Suppressor macrophage treated with lipopolysaccharide for 1 hour (primary cell): ENCODE measurements at regions not wholly inside any gene's neighbourhood (a gene's known extent, or its start where the extent isn't known, plus 50 kb on each side); places are given as distances from the start of the nearest gene placed in this dataset.
"Not testable (repeated sequence)": the region's sequence is repeated elsewhere in the genome, so short reads cannot be mapped to it uniquely, and the experiment has no call there.

Source experiments
- DNase-seq, 3 donors: peaks; one replicate each; pipeline ENCODE4 v3.0.0-alpha.2; 2020 to 2022

GRCh38 chr20:25985597-25985996 lies 288.9 kb upstream of the ZNF337 start:
- DNase-seq, result no peak

GRCh38 chr20:25984933-25985332 lies 288.3 kb upstream of the ZNF337 start:
- peak; percentile 19 to 56 (median 23) for DNase-seq

GRCh38 chr20:25982701-25983100 lies 286.0 kb upstream of the ZNF337 start:
- not testable (repeated sequence) for DNase-seq

GRCh38 chr20:25978450-25979190 lies 282.0 kb upstream of the ZNF337 start:
- DNase-seq, result not testable (repeated sequence)

- DNase-seq, result not testable (repeated sequence)
These were observed 279.2 kb upstream of the ZNF337 start for GRCh38 chr20:25975816-25976215.

- not testable (repeated sequence) for DNase-seq
These were observed 268.6 kb upstream of the ZNF337 start for GRCh38 chr20:25965203-25965602.

GRCh38 chr20:25953876-25954275 lies 257.2 kb upstream of the ZNF337 start:
- DNase-seq, result not testable (repeated sequence)

- not testable (repeated sequence) for DNase-seq
These were observed 238.6 kb upstream of the ZNF337 start for GRCh38 chr20:25935230-25935629.

- DNase-seq, result not testable (repeated sequence)
These were observed 236.2 kb upstream of the ZNF337 start for GRCh38 chr20:25932806-25933205.

- not testable (repeated sequence) for DNase-seq
These were observed 235.5 kb upstream of the ZNF337 start for GRCh38 chr20:25932170-25932569.

- DNase-seq, result peak in 2 of 3 donors; percentile 0
These were observed 205.7 kb upstream of the ZNF337 start for GRCh38 chr20:25902321-25902720.

- DNase-seq, result not testable (repeated sequence)
These were observed 202.0 kb upstream of the ZNF337 start for GRCh38 chr20:25898663-25899062.

- not testable (repeated sequence) for DNase-seq
These were observed 182.4 kb upstream of the ZNF337 start for GRCh38 chr20:25879096-25879495.

GRCh38 chr20:25868650-25868979 lies 172.0 kb upstream of the ZNF337 start:
- DNase-seq, result not testable (repeated sequence)

- DNase-seq, result peak; percentile 14 to 58 (median 53)
These were observed 171.4 kb upstream of the ZNF337 start for GRCh38 chr20:25867776-25868649.

GRCh38 chr20:25867015-25867775 lies 170.5 kb upstream of the ZNF337 start:
- DNase-seq, result not testable (repeated sequence)

GRCh38 chr20:25865715-25866656 lies 169.3 kb upstream of the ZNF337 start:
- DNase-seq, result peak; percentile 50 to 76 (median 68)

- not testable (repeated sequence) for DNase-seq
These were observed 168.5 kb upstream of the ZNF337 start for GRCh38 chr20:25864963-25865714.

GRCh38 chr20:25864326-25864962 lies 167.8 kb upstream of the ZNF337 start:
- no peak for DNase-seq

GRCh38 chr20:25863536-25864325 lies 167.1 kb upstream of the ZNF337 start:
- no peak for DNase-seq
